ENCODE measurements at regions not wholly inside any gene's neighbourhood (a gene's known extent, or its start where the extent isn't known, plus 50 kb on each side); places are given as distances from the start of the nearest gene placed in this dataset.

DNA sequence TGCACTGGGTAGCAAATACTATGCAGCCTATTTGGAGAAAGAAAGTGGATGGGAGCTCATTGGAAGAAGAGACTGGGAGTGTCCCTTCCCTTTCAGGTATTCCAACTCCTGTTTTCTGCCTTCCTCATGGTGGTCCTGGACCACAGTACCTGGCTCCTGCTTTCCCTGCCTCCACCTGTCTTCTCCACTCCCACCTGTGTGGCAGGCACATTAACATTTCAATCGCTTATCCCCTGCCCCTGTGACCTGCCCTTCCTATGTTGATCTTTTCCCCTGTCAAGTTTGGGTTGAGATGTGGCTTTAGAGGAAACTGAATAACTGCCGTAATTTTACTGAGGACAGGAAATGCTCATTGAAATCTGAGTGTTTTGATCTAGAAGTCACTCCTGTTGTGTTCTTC is 415.8 kb upstream of the PODXL start:
- no peaks in the 10 kb centered on the region for H4K20me1 ChIP-seq (ENCODE audit: insufficient read depth)
- TF ChIP-seq, protein P1, sequence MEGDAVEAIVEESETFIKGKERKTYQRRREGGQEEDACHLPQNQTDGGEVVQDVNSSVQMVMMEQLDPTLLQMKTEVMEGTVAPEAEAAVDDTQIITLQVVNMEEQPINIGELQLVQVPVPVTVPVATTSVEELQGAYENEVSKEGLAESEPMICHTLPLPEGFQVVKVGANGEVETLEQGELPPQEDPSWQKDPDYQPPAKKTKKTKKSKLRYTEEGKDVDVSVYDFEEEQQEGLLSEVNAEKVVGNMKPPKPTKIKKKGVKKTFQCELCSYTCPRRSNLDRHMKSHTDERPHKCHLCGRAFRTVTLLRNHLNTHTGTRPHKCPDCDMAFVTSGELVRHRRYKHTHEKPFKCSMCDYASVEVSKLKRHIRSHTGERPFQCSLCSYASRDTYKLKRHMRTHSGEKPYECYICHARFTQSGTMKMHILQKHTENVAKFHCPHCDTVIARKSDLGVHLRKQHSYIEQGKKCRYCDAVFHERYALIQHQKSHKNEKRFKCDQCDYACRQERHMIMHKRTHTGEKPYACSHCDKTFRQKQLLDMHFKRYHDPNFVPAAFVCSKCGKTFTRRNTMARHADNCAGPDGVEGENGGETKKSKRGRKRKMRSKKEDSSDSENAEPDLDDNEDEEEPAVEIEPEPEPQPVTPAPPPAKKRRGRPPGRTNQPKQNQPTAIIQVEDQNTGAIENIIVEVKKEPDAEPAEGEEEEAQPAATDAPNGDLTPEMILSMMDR (conservative IDR thresholded peaks at IDR 0.05; ENCODE audit: low read depth, low read length): no peak
- no peaks in the 10 kb centered on the region for H3K79me2 ChIP-seq (ENCODE audit: insufficient read depth, low read depth)
- H3K4me3 ChIP-seq (IDR thresholded peaks at IDR 0.05; ENCODE audit: insufficient read depth, low read depth, low read length): no peak overlapping the region
- H3K9ac ChIP-seq: no peak overlapping the region
- no peaks in the 10 kb centered on the region for H3K4me1 ChIP-seq (ENCODE audit: low read depth, poor library complexity, severe bottlenecking)
- no peak overlapping the region for H3K27ac ChIP-seq
- H2AFZ ChIP-seq (ENCODE audit: low read depth): no peak overlapping the region
- no peaks in the 10 kb centered on the region for H3K36me3 ChIP-seq (ENCODE audit: insufficient read depth)
- no peak overlapping the region for H3K4me2 ChIP-seq
- H3K27me3 ChIP-seq (ENCODE audit: insufficient read depth, low read depth): no peaks in the 10 kb centered on the region

DNA sequence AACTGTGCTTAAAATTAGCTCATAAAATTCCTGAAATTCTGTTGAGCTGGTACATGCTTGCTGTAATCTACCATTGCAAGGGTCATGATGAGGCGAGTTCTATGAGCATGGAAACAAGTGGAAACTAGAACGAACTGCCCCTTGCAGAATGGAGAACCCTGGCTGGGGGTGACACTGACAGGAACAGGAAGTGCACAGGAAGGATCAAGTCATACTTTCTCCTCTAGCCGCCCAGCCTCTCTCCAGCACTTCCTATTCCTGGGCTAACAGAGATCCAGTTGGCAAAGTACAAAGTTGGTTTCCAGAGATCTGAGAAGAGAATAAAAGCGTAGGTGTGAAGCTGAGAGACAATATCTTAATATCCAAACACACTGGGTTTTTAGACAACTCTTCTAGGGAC is 414.2 kb upstream of the PODXL start:
- H3K79me2 ChIP-seq (ENCODE audit: insufficient read depth, low read depth): no peaks in the 10 kb centered on the region
- H3K9ac ChIP-seq: no peak overlapping the region
- H4K20me1 ChIP-seq (ENCODE audit: insufficient read depth): no peaks in the 10 kb centered on the region
- no peaks in the 10 kb centered on the region for H3K4me1 ChIP-seq (ENCODE audit: low read depth, poor library complexity, severe bottlenecking)
- H2AFZ ChIP-seq (ENCODE audit: low read depth): no peak overlapping the region
- no peak overlapping the region for H3K4me2 ChIP-seq
- TF ChIP-seq, protein P1 (conservative IDR thresholded peaks at IDR 0.05; ENCODE audit: low read depth, low read length): no peak
- H3K36me3 ChIP-seq (ENCODE audit: insufficient read depth): no peaks in the 10 kb centered on the region
- no peak overlapping the region for H3K4me3 ChIP-seq (IDR thresholded peaks at IDR 0.05; ENCODE audit: insufficient read depth, low read depth, low read length)
- H3K27ac ChIP-seq: no peak overlapping the region
- no peaks in the 10 kb centered on the region for H3K27me3 ChIP-seq (ENCODE audit: insufficient read depth, low read depth)

DNA sequence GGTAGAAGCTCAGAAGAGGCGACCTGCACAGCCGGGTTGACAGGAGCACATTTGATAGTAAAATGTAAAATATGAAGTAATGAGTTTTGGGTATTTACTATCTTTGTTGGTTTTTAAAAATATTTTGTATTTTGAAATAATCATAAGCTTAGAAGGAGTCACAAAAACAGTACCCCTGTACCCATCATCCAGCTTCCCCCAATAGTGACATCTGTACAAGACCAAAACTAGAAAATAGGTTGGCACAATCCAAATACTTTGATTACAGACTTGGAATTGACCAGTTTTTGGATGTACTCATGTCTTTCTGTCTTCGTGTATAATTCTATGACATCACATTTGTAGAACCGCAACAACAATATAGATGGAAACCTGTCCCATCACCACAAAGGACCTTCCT is 413.1 kb upstream of the PODXL start:
- Histone ChIP-seq H3K4me1 (ENCODE audit: low read depth, poor library complexity, severe bottlenecking) (no peaks in the 10 kb centered on the region), H3K4me3 (IDR thresholded peaks at IDR 0.05; ENCODE audit: insufficient read depth, low read depth, low read length) (no peak overlapping the region), H3K27ac (no peak overlapping the region), H3K79me2 (ENCODE audit: insufficient read depth, low read depth) (no peaks in the 10 kb centered on the region), H3K27me3 (ENCODE audit: insufficient read depth, low read depth) (no peaks in the 10 kb centered on the region), H2AFZ (ENCODE audit: low read depth) (no peak overlapping the region), H3K4me2 (no peak overlapping the region), H3K36me3 (ENCODE audit: insufficient read depth) (no peaks in the 10 kb centered on the region), H3K9ac (no peak overlapping the region), H4K20me1 (ENCODE audit: insufficient read depth) (no peaks in the 10 kb centered on the region)
- TF ChIP-seq, protein P1 (conservative IDR thresholded peaks at IDR 0.05; ENCODE audit: low read depth, low read length): no peak

DNA sequence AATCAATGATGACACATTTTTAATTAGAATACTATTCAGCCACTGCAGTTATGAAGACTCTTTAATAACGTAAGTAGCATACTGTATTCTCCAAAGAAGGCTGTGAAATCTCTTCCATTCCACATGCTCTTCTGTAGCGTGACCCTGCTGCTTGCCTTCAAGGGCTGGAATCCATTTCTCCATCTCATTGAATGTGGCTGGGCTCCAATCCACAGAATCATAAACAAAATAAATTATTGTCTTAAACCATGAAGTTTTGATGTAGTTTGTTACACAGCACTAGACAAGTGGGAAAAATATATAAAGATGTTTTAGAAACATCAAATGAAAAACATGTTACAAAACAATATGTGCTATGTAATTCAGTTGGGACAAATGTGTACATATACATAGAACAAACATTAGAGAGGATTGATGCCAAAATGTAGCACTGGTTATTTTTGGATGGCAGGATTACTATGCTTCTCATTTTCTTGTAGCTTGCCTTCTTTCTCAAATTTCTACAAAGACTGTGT is 410.8 kb upstream of the PODXL start:
- Histone ChIP-seq H3K79me2 (ENCODE audit: insufficient read depth, low read depth) (no peaks in the 10 kb centered on the region), H3K4me1 (ENCODE audit: low read depth, poor library complexity, severe bottlenecking) (no peaks in the 10 kb centered on the region), H4K20me1 (ENCODE audit: insufficient read depth) (no peaks in the 10 kb centered on the region), H3K27me3 (ENCODE audit: insufficient read depth, low read depth) (no peaks in the 10 kb centered on the region), H2AFZ (ENCODE audit: low read depth) (no peak overlapping the region), H3K27ac (no peak overlapping the region), H3K36me3 (ENCODE audit: insufficient read depth) (no peaks in the 10 kb centered on the region), H3K4me3 (IDR thresholded peaks at IDR 0.05; ENCODE audit: insufficient read depth, low read depth, low read length) (no peak overlapping the region), H3K9ac (no peak overlapping the region), H3K4me2 (no peak overlapping the region)
- TF ChIP-seq, protein P1 (conservative IDR thresholded peaks at IDR 0.05; ENCODE audit: low read depth, low read length): no peak
